ENCODE measurements at regions not wholly inside any gene's neighbourhood (a gene's known extent, or its start where the extent isn't known, plus 50 kb on each side); places are given as distances from the start of the nearest gene placed in this dataset.

DNA sequence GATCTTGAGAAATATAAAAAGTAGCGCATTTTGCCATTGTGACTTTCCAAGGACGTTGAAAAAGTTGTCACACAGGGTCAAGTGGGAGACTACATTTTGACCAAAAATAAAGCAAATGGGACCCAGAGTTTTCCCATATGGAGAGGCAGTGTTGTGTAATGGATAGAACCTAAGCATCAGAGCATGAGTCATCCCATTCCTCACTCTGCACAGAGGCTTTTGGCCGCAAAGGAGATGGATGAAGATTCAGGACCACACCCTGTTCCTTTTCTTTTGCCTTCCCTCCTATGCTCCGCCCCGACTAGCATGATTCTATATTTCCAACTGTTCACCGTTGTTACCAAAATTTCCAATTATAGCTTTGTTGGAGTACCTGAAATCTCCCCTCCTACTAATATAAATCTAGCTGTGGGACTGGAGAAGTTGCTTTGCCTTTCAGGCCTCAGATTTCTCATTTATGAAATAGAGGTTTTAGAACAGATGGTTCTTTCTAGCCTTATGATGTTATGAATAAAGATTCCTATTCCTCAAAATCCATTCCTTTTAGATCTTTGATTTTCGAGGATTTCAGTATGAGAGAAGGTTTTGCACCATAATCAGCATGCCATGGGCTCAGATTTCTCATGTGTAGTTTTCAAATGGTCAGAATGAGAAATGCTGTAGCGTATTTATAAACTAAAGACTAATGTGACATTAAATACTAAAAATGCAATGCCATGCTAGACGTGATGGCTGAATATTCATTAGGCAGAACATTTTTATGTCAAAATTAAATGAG lies 921.9 kb upstream of the TENM4 start:
- Histone ChIP-seq H3K27me3 (no peaks in the 10 kb centered on the region), H3K36me3 (replicated peaks; ENCODE audit: insufficient read depth, low read depth) (no peaks in the 10 kb centered on the region), H3K4me3 (no peak overlapping the region), H3K9me3 (ENCODE audit: low read depth) (no peaks in the 10 kb centered on the region), H3K9me2 (replicated peaks; ENCODE audit: insufficient read depth) (no peaks in the 10 kb centered on the region), H2AFZ (no peak overlapping the region), H3K27ac (no peak overlapping the region), H3K4me2 (no peak overlapping the region), H3K79me2 (no peaks in the 10 kb centered on the region), H3K4me1 (ENCODE audit: insufficient read depth) (no peaks in the 10 kb centered on the region), H4K20me1 (ENCODE audit: insufficient read depth, poor library complexity, severe bottlenecking) (no peaks in the 10 kb centered on the region)
- DNase-seq (ENCODE audit: low spot score) = no peak
- TF ChIP-seq EZH2 (IDR thresholded peaks at IDR 0.05; ENCODE audit: borderline replicate concordance) (no peak), EZH2phosphoT487 (IDR thresholded peaks at IDR 0.05; ENCODE audit: low read depth, severe bottlenecking, unreplicated experiment) (no peak)
- TF ChIP-seq, protein P1, sequence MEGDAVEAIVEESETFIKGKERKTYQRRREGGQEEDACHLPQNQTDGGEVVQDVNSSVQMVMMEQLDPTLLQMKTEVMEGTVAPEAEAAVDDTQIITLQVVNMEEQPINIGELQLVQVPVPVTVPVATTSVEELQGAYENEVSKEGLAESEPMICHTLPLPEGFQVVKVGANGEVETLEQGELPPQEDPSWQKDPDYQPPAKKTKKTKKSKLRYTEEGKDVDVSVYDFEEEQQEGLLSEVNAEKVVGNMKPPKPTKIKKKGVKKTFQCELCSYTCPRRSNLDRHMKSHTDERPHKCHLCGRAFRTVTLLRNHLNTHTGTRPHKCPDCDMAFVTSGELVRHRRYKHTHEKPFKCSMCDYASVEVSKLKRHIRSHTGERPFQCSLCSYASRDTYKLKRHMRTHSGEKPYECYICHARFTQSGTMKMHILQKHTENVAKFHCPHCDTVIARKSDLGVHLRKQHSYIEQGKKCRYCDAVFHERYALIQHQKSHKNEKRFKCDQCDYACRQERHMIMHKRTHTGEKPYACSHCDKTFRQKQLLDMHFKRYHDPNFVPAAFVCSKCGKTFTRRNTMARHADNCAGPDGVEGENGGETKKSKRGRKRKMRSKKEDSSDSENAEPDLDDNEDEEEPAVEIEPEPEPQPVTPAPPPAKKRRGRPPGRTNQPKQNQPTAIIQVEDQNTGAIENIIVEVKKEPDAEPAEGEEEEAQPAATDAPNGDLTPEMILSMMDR (IDR thresholded peaks at IDR 0.05; ENCODE audit: poor library complexity) = no peak
- WGBS (ENCODE audit: low lambda C conversion rate, missing lambda C conversion rate) = 87% methylated on average over 9 of the region's 9 CpGs

DNA sequence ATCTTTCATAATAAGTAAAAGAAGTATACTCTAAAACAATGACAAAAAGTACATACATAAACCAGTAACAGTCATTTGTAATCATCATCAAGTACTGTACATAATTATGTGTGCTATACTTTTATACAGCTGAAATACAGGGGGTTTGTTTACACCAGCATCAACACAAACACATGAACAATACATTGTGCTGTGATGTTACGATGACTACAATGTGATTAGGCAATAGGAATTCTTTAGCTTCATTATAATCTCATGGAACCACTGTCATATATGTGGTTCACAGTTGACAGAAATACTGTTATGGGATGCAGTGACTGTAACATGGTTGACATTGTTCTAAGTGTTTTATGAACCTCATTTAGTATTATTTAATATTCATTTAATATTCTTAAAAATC lies 914.4 kb upstream of the TENM4 start:
- Histone ChIP-seq H4K20me1 (ENCODE audit: insufficient read depth, poor library complexity, severe bottlenecking) (no peaks in the 10 kb centered on the region), H3K27me3 (no peaks in the 10 kb centered on the region), H3K4me1 (ENCODE audit: insufficient read depth) (no peaks in the 10 kb centered on the region), H3K9me2 (replicated peaks; ENCODE audit: insufficient read depth) (no peaks in the 10 kb centered on the region), H3K27ac (no peak overlapping the region), H3K4me2 (no peak overlapping the region), H2AFZ (no peak overlapping the region), H3K79me2 (no peaks in the 10 kb centered on the region), H3K4me3 (no peak overlapping the region), H3K36me3 (replicated peaks; ENCODE audit: insufficient read depth, low read depth) (no peaks in the 10 kb centered on the region), H3K9me3 (ENCODE audit: low read depth) (no peaks in the 10 kb centered on the region)
- DNase-seq (ENCODE audit: low spot score) = no peak
- WGBS (ENCODE audit: low lambda C conversion rate, missing lambda C conversion rate) = 95% methylated on average over 1 of the region's 1 CpG
- TF ChIP-seq EZH2phosphoT487 (IDR thresholded peaks at IDR 0.05; ENCODE audit: low read depth, severe bottlenecking, unreplicated experiment) (no peak), EZH2 (IDR thresholded peaks at IDR 0.05; ENCODE audit: borderline replicate concordance) (no peak)

DNA sequence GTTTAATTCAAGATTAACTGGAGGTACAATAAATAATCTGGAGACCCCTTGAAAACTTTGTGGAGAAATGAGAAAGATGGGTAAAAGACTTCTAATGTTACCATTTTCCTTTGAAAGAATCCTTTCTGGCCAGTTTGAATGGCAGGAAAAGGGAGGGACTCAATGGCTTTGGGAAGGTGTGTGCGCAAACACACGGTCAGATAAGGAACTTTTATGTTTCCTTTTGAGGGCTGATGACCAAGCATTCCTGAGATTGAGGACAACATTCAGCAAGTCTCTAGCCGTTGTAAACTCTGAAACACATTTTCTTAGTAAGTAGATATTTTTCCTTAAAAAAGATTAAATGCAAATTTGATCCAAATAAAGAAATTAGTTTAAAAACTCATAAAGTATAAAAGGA lies 909.7 kb upstream of the TENM4 start:
- Histone ChIP-seq H3K4me3 (no peak overlapping the region), H3K27me3 (no peaks in the 10 kb centered on the region), H2AFZ (no peak overlapping the region), H3K27ac (peak overlapping the region; percentile 66), H3K4me1 (ENCODE audit: insufficient read depth) (peaks cover 6% of the 10 kb centered on the region), H4K20me1 (ENCODE audit: insufficient read depth, poor library complexity, severe bottlenecking) (no peaks in the 10 kb centered on the region), H3K79me2 (no peaks in the 10 kb centered on the region), H3K9me2 (replicated peaks; ENCODE audit: insufficient read depth) (no peaks in the 10 kb centered on the region), H3K9me3 (ENCODE audit: low read depth) (no peaks in the 10 kb centered on the region), H3K36me3 (replicated peaks; ENCODE audit: insufficient read depth, low read depth) (no peaks in the 10 kb centered on the region), H3K4me2 (no peak overlapping the region)
- DNase-seq (ENCODE audit: low spot score) = peak; percentile 41
- 58% methylated on average over 3 of the region's 3 CpGs for WGBS (ENCODE audit: low lambda C conversion rate, missing lambda C conversion rate)
- TF ChIP-seq EZH2phosphoT487 (IDR thresholded peaks at IDR 0.05; ENCODE audit: low read depth, severe bottlenecking, unreplicated experiment) (no peak), EZH2 (IDR thresholded peaks at IDR 0.05; ENCODE audit: borderline replicate concordance) (no peak)
- TF ChIP-seq, protein P1 (IDR thresholded peaks at IDR 0.05; ENCODE audit: poor library complexity) = no peak

DNA sequence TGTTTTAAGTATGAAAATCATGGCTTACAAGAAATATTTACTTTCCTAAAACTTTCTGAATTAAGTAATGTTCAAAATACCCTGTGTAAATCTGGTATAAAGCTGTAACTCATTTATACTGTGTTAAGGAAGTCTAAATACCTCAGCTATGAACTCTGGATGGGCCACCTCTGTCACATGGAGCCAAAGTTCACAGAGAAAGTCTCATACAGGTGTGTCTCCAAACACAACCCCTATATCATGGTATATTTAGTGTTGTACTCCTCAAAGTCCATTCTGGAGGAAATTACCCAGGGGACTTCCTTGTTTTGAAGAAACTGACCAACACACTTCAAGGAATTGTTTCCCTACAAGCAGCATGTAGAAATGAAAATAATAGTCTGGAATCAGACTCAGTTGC lies 909.2 kb upstream of the TENM4 start:
- Histone ChIP-seq H3K79me2 (no peaks in the 10 kb centered on the region), H3K4me1 (ENCODE audit: insufficient read depth) (peaks cover 6% of the 10 kb centered on the region), H3K9me3 (ENCODE audit: low read depth) (no peaks in the 10 kb centered on the region), H3K27ac (peak overlapping the region; percentile 66), H3K4me3 (no peak overlapping the region), H2AFZ (no peak overlapping the region), H3K36me3 (replicated peaks; ENCODE audit: insufficient read depth, low read depth) (no peaks in the 10 kb centered on the region), H3K4me2 (no peak overlapping the region), H4K20me1 (ENCODE audit: insufficient read depth, poor library complexity, severe bottlenecking) (no peaks in the 10 kb centered on the region), H3K27me3 (no peaks in the 10 kb centered on the region), H3K9me2 (replicated peaks; ENCODE audit: insufficient read depth) (no peaks in the 10 kb centered on the region)
- DNase-seq (ENCODE audit: low spot score) = peak; percentile 20
- TF ChIP-seq EZH2 (IDR thresholded peaks at IDR 0.05; ENCODE audit: borderline replicate concordance) (no peak), EZH2phosphoT487 (IDR thresholded peaks at IDR 0.05; ENCODE audit: low read depth, severe bottlenecking, unreplicated experiment) (no peak)
- TF ChIP-seq, protein P1 (IDR thresholded peaks at IDR 0.05; ENCODE audit: poor library complexity) = no peak
